ENCODE measurements at regions not wholly inside any gene's neighbourhood (a gene's known extent, or its start where the extent isn't known, plus 50 kb on each side); places are given as distances from the start of the nearest gene placed in this dataset.

DNA sequence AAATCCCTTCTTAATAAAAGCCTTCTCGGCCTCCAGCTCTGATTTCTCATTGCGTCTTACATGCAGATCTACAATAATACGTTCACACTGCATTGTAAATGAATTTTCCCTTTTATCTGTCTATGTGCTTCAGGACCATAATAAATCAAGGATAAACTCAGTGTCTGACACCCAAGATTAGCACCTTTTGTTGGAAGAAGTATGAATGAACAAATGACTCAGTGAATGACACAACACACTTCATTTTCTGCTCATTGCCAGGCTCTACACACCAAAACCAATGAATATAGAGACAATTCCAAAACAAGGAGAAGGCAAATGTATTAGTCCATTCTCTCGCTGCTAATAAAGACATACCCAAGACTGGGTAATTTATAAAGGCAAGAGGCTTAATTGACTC lies 1224.4 kb downstream of the EFNB2 start:
- ChIA-PET POLR2A (no interaction called here), CTCF (no interaction called here)
- no peak for TF ChIP-seq CTCF (IDR thresholded peaks at IDR 0.05; ENCODE audit: insufficient read depth, low read depth, low read length)
- no peak overlapping the region for H3K4me3 ChIP-seq (ENCODE audit: low read depth, low read length)
- no peaks in the 10 kb centered on the region for H3K27me3 ChIP-seq (ENCODE audit: control insufficient read depth, insufficient read depth, low read length)
- no peak for DNase-seq (ENCODE audit: low read depth)
- no peaks in the 10 kb centered on the region for H3K36me3 ChIP-seq (ENCODE audit: control insufficient read depth, insufficient read depth, low read length)

DNA sequence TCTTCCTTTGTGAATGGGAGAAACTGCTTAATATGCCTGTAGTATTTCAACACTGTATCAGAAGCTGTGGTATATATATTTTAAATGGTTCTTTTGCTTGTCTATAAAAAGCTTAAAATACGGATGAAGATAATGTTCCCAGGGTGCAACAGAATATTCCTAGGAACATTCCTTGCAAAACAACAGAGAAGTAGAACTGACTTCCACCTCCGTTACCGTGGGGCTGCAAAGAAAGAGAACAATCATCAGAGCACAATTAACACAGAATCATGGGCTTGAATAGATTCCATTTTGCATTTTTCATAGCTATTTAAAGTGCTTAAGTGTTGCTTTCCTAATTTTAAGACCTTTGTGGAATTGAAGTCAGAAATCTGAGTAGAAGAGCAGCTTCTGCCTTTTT lies 1227.7 kb downstream of the EFNB2 start:
- H3K27me3 ChIP-seq (ENCODE audit: control insufficient read depth, insufficient read depth, low read length): no peaks in the 10 kb centered on the region
- ChIA-PET POLR2A (no interaction called here), CTCF (no interaction called here)
- no peaks in the 10 kb centered on the region for H3K36me3 ChIP-seq (ENCODE audit: control insufficient read depth, insufficient read depth, low read length)
- H3K4me3 ChIP-seq (ENCODE audit: low read depth, low read length): no peak overlapping the region
- no peak for TF ChIP-seq CTCF (IDR thresholded peaks at IDR 0.05; ENCODE audit: insufficient read depth, low read depth, low read length)
- DNase-seq (ENCODE audit: low read depth): no peak

- Histone ChIP-seq H3K27me3 (ENCODE audit: control insufficient read depth, insufficient read depth, low read length) (no peaks in the 10 kb centered on the region), H3K36me3 (ENCODE audit: control insufficient read depth, insufficient read depth, low read length) (no peaks in the 10 kb centered on the region), H3K4me3 (ENCODE audit: low read depth, low read length) (no peak overlapping the region)
- CTCF ChIA-PET: no interaction called here
- no peak for TF ChIP-seq CTCF (IDR thresholded peaks at IDR 0.05; ENCODE audit: insufficient read depth, low read depth, low read length)
- POLR2A ChIA-PET: no interaction called here
- no peak for DNase-seq (ENCODE audit: low read depth)
These were observed 1237.6 kb downstream of the EFNB2 start for GRCh38 chr13:105297839-105298238.

DNA sequence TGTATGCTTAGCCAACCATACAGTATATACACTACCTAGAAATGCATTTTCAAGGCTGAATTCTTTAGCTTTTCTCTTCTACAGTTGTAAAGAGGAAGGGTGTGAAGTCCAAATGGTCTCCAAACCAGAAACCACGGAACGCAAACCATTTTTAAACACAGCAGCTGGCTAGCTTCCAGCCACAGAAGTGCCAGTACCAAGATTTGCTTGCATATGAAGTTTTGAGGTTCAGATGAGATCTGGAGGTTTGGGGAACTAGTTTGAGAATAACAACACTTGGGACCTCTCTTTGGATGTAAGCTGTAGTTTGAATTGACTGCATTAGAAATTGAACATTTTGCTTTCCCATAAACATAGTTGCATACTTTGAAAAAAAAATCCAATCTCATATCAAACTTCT lies 1243.5 kb downstream of the EFNB2 start:
- no peak for TF ChIP-seq CTCF (IDR thresholded peaks at IDR 0.05; ENCODE audit: insufficient read depth, low read depth, low read length)
- no peaks in the 10 kb centered on the region for H3K27me3 ChIP-seq (ENCODE audit: control insufficient read depth, insufficient read depth, low read length)
- no peak overlapping the region for H3K4me3 ChIP-seq (ENCODE audit: low read depth, low read length)
- DNase-seq (ENCODE audit: low read depth): no peak
- H3K36me3 ChIP-seq (ENCODE audit: control insufficient read depth, insufficient read depth, low read length): no peaks in the 10 kb centered on the region
- POLR2A ChIA-PET: no interaction called here
- CTCF ChIA-PET: no interaction called here

GRCh38 chr13:105290596-105290995 lies 1244.9 kb downstream of the EFNB2 start:
- H3K27me3 ChIP-seq (ENCODE audit: control insufficient read depth, insufficient read depth, low read length): no peaks in the 10 kb centered on the region
- ChIA-PET POLR2A (no interaction called here), CTCF (interaction anchor here (0.9 kb wide), 1 partner anchor 10 kb away, joined by 4 read pairs; no protein-coding TSS in a partner anchor)
- no peak overlapping the region for H3K4me3 ChIP-seq (ENCODE audit: low read depth, low read length)
- DNase-seq (ENCODE audit: low read depth): no peak
- TF ChIP-seq CTCF (IDR thresholded peaks at IDR 0.05; ENCODE audit: insufficient read depth, low read depth, low read length): no peak
- H3K36me3 ChIP-seq (ENCODE audit: control insufficient read depth, insufficient read depth, low read length): no peaks in the 10 kb centered on the region

All from BJ (cell line).